Ishikawa (cell line): ENCODE measurements at regions not wholly inside any gene's neighbourhood (a gene's known extent, or its start where the extent isn't known, plus 50 kb on each side); places are given as distances from the start of the nearest gene placed in this dataset.

ENCODE experiments used
- CEBPB ChIP-seq: IDR thresholded peaks from 2 replicates; pipeline ENCODE4 v1.6.1; 2012
- CREB1 ChIP-seq: IDR thresholded peaks from 2 replicates; pipeline ENCODE4 v1.6.1; 2012; ENCODE audit warnings: low read depth
- EGR1 ChIP-seq: IDR thresholded peaks from 2 replicates; pipeline ENCODE4 v1.6.1; 2012
- EP300 ChIP-seq: IDR thresholded peaks from 2 replicates; pipeline ENCODE4 v1.6.1; 2012; ENCODE audit warnings: borderline replicate concordance
- FOXM1 ChIP-seq: IDR thresholded peaks from 2 replicates; pipeline ENCODE4 v1.6.1; 2012; ENCODE audit warnings: low read depth, borderline replicate concordance
- MAX ChIP-seq: IDR thresholded peaks from 2 replicates; pipeline ENCODE4 v1.6.1; 2012
- NFIC ChIP-seq: IDR thresholded peaks from 2 replicates; pipeline ENCODE4 v1.6.1; 2012
- RAD21 ChIP-seq: IDR thresholded peaks from 2 replicates; pipeline ENCODE4 v1.6.1; 2012; ENCODE audit warnings: low read depth
- REST ChIP-seq: IDR thresholded peaks from 2 replicates; pipeline ENCODE4 v1.6.1; 2012; ENCODE audit warnings: low read depth, mild to moderate bottlenecking
- TAF1 ChIP-seq: IDR thresholded peaks from 2 replicates; pipeline ENCODE4 v1.6.1; 2012; ENCODE audit warnings: low read depth, mild to moderate bottlenecking
- TCF12 ChIP-seq: IDR thresholded peaks from 2 replicates; pipeline ENCODE4 v1.6.1; 2012; ENCODE audit warnings: low read depth
- TEAD4 ChIP-seq: IDR thresholded peaks from 2 replicates; pipeline ENCODE4 v1.6.1; 2012
- USF1 ChIP-seq: IDR thresholded peaks from 2 replicates; pipeline ENCODE4 v1.6.1; 2012
- YY1 ChIP-seq: IDR thresholded peaks from 2 replicates; pipeline ENCODE4 v1.6.1; 2012; ENCODE audit warnings: low read depth
- ZBTB7A ChIP-seq: IDR thresholded peaks from 2 replicates; pipeline ENCODE4 v1.6.1; 2012; ENCODE audit warnings: low read depth

- TF ChIP-seq YY1 (no peak), NFIC (no peak), RAD21 (no peak), EGR1 (no peak)
Measured at GRCh38 chr18:28425886-28426285, 249.0 kb upstream of the CDH2 start.

- TF ChIP-seq TCF12: no peak
- no peak for TF ChIP-seq TAF1
- no peak for TF ChIP-seq YY1
- no peak for TF ChIP-seq USF1
- TF ChIP-seq ZBTB7A: no peak
- no peak for TF ChIP-seq RAD21
- TF ChIP-seq MAX: no peak
- TF ChIP-seq TEAD4: no peak
- no peak for TF ChIP-seq EP300
- no peak for TF ChIP-seq EGR1
- TF ChIP-seq CREB1: no peak
Measured at GRCh38 chr18:28422577-28422976, 245.6 kb upstream of the CDH2 start.

GRCh38 chr18:28412521-28412920, 235.6 kb upstream of the CDH2 start:
- TF ChIP-seq TEAD4: no peak
- TF ChIP-seq USF1: no peak
- no peak for TF ChIP-seq NFIC
- no peak for TF ChIP-seq RAD21
- TF ChIP-seq FOXM1: no peak
- TF ChIP-seq YY1: no peak
- no peak for TF ChIP-seq REST
- TF ChIP-seq MAX: no peak
- no peak for TF ChIP-seq TCF12
- TF ChIP-seq EGR1: no peak
- no peak for TF ChIP-seq ZBTB7A
- TF ChIP-seq TAF1: no peak
- no peak for TF ChIP-seq CREB1
- no peak for TF ChIP-seq CEBPB
- no peak for TF ChIP-seq EP300

- TF ChIP-seq ZBTB7A: no peak
- peak; percentile 78 for TF ChIP-seq NFIC
- TF ChIP-seq USF1: no peak
- TF ChIP-seq TAF1: no peak
- TF ChIP-seq REST: no peak
- no peak for TF ChIP-seq CEBPB
- TF ChIP-seq CREB1: no peak
- no peak for TF ChIP-seq FOXM1
- no peak for TF ChIP-seq MAX
- no peak for TF ChIP-seq YY1
- peak; percentile 19; the same call in 1 of the 2 replicates for TF ChIP-seq EP300
- peak; percentile 41; the same call in 1 of the 2 replicates for TF ChIP-seq TCF12
- peak; percentile 68; the same call in 1 of the 2 replicates for TF ChIP-seq TEAD4
- TF ChIP-seq RAD21: no peak
- no peak for TF ChIP-seq EGR1
Measured at GRCh38 chr18:28411806-28412205, 234.9 kb upstream of the CDH2 start.

- TF ChIP-seq CREB1 (no peak), RAD21 (no peak), TCF12 (no peak), FOXM1 (no peak), CEBPB (no peak), YY1 (no peak), TEAD4 (no peak), EGR1 (no peak), EP300 (no peak), USF1 (no peak), ZBTB7A (no peak), REST (no peak), NFIC (no peak), TAF1 (no peak), MAX (no peak)
Measured at GRCh38 chr18:28409811-28410210, 232.9 kb upstream of the CDH2 start.
